ENCODE measurements at regions not wholly inside any gene's neighbourhood (a gene's known extent, or its start where the extent isn't known, plus 50 kb on each side); places are given as distances from the start of the nearest gene placed in this dataset.

GRCh38 chr3:5846261-5846660 lies 658.8 kb downstream of the EDEM1 start:
- no peak for TF ChIP-seq CTCF (IDR thresholded peaks at IDR 0.05)
- TF ChIP-seq POLR2A (IDR thresholded peaks at IDR 0.05; ENCODE audit: low read depth) = no peak
- TF ChIP-seq POLR2AphosphoS5 (IDR thresholded peaks at IDR 0.05) = no peak
- TF ChIP-seq EP300 (IDR thresholded peaks at IDR 0.05) = no peak
